Umbilical cord (tissue), 1 donor: ENCODE measurements at regions not wholly inside any gene's neighbourhood (a gene's known extent, or its start where the extent isn't known, plus 50 kb on each side); places are given as distances from the start of the nearest gene placed in this dataset.

Source experiments
- DNase-seq: peaks from one replicate; pipeline ENCODE4 v3.0.0-alpha.2; 2015; ENCODE audit warnings: low spot score

DNA sequence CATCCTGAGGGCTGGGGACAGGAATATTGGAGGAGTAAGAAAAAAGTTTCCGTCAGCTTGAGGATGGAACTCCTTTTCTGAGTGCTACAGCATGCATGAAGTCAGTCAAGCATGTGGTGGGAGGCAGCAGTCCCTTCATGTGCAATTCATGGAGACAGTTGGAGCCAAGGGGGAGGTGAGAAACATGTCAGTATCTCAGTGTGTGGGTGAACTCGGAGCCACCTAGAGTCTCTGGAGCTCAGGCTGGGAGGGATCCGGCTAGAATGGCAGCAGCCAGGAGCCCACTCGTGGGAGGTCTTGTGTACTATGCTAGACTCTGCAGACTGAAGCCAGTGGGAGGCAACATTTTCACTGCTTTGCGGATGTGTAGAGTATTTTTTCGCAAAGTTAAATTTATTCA is 60.3 kb downstream of the AVPR1A start:
- no peak for DNase-seq

DNA sequence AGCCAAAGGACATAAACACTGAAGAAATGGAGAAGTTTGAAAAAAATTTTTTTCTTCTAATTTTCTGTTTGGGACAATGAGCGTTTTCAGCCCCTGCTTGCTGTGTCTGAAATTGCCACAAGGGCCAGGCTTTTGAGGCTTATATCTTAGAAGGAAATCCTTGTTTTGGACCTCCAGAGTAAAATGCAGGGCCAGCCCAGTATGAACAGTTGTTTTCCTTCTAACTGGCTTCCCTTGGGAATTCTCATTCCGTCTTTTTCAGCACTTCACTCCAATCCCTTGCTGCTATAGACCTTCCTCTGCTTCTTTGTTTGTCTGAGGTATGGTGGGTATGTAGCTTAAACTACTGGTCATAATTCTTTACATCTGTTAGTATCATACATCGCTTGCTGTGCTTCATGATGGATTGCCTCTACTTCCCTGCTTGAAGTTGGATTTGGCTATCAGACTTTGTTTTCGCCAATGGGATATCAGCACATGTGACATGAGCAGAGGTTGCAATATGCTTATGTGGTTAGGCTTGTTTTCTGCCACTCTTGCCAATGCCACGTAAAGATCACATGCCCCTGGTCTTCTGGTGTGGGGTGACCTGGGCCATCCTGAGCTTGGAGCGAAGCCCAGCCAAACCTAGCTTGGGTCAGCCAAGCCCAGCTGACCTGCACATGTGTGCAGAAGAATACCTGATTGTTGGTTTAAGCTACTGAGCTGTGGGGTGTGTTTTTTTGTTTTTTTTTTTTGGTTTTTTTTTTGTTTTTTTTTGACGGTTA is 64.7 kb downstream of the AVPR1A start:
- no peak for DNase-seq

DNA sequence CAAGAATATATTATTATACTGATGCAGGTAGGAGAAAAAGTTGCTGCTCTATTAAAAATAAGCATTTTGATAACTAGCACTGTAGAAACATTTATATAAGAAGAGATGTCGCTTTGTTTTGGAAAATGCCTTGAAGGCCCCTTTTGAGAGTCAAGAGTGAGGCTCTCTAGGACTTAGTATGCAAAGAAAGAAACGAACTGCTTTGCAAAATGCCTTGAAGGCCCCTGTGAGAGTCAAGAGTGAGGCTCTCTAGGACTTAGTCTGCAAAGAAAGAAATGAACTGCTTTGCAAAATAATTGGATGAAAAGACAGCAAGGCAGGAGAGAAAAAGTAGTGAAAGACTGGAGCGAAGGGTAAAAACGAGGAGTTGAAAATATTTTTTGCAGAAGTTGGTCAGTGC is 65.9 kb downstream of the AVPR1A start:
- no peak for DNase-seq

DNA sequence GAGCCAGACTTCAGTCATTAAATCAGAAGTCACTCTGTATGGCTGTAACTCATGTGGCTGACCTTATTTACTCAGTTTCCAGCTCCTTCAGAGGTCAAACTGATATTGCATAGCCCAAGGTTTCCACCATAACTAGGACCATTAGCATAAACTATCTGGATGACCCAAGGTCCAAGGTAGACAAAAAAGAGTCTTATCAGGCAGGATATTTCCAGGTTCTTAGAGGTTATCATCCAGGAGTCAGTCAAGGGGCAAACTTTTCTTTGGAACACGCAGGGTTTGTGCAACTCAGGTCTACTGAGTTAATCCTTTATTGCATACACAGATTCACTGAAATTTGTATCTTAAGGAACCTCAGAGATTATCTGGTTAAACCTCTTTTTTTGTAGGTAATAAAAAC is 66.5 kb downstream of the AVPR1A start:
- DNase-seq: no peak

DNA sequence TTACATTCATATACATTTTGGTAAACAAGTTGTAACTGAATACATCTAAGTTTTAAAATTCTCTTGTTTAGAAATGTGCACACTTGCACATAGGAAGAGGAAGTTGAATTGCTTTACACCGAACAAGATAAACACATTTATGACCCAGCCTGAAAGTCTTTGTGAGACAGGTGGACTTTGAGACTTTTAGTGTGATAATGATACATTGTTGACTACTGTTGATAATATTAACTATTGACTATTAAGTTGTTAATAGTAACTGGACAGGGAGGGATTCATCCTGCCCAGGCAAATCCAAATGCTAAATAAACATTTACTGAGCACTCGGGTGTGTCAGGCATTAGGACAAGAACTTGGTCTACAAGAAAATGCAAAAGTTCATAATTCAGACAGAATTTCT is 68.0 kb downstream of the AVPR1A start:
- no peak for DNase-seq

DNA sequence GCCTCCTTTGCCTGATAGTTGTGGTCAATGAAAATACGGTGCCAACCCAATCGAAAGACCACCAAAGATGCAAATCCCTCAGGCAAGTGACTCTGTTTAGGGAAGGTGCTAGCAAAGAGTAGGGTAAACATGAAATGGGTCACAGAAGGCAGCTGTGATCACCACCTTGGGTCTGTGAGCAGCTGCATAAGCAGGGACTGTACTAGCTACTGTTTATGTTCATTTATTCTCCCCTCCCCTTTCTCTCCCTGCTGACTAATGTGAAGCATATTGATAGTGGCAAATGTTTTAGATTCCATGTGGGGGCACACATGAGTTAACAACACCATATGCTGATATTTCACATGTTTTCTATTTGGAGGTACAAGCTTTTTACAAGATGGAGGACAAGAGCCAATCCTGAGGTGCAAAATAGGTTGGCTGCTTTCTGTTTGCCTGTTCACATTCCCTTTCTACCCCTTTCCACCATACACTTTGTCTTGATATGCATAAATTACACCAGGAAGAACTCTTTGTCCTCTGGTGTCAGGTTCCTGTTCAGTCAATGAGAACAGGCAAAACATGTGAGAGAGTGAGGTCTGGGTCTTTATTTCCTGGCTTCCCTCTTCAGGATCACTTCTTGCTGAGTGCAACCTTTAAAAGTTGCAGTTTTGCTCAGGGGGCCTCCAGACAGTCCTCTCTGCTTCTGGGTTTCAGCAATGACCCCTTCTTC is 71.1 kb downstream of the AVPR1A start:
- no peak for DNase-seq

DNA sequence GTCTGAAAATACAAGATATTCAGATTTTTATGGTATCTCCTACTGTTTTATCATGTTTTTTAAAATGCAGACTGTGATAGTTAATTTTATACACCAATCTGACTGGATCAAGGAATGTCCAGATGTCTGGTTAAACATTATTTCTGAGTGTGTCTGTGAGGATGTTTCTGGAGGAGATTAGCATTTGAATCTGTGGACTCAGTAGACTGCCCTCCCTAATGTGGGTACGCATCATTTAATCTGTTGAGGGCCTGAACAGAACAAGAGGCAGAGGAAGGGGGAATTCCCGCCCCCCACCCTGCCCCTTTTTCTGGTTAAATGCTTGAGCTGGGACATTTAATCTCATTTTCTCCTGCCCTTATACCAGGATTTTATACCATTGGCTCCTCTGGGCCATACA is 72.1 kb downstream of the AVPR1A start:
- DNase-seq: no peak

DNA sequence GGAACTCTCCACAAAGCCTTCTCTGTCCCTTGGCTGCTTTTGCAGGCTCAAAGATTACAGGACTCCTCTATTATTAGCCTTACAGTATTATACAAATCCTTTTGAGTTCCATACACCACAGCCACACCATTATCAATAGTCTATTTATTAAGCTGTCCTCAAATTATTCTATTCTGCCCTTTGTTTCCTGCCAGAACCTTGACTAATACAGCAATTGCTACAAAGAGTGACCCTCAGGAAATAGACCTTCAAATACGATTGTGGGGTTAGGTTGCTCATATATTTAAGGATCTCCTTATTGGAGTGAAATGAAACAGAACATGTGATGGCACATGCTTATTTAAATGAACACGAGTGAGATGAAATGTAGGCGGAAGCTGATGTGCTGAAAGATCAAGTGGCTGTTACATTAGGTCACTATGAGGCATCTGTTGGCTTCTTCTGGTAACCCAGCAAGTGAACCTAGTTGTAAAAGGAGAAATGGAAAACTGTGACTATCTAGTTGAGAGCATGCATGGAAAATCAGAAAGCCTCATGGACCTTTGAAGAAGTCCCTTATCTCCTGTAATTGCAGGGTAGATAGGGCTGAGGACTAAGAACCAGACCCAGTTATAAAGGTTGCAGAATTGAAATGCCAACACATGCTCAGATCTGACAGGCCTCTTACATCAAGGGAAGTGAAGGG is 75.5 kb downstream of the AVPR1A start:
- no peak for DNase-seq

DNA sequence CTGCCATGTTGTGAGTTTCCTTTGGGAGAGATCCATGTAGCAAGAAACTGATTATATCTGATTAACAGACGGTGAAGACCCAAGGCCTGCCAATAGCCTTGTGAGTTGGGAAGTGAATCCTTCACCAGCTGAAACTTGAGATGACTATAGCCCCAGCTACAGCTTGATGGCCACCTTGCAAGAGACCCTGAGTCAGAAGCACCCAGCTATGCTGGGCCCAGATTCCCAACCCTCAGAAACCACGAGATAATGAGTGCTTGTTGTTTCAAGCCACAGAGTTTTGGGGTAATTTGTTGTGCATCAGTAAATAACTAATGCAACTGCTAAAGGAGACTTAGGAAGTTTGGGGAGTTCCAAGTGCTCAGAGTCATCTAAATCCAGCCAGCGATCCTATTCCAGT is 80.3 kb downstream of the AVPR1A start:
- DNase-seq: no peak

DNA sequence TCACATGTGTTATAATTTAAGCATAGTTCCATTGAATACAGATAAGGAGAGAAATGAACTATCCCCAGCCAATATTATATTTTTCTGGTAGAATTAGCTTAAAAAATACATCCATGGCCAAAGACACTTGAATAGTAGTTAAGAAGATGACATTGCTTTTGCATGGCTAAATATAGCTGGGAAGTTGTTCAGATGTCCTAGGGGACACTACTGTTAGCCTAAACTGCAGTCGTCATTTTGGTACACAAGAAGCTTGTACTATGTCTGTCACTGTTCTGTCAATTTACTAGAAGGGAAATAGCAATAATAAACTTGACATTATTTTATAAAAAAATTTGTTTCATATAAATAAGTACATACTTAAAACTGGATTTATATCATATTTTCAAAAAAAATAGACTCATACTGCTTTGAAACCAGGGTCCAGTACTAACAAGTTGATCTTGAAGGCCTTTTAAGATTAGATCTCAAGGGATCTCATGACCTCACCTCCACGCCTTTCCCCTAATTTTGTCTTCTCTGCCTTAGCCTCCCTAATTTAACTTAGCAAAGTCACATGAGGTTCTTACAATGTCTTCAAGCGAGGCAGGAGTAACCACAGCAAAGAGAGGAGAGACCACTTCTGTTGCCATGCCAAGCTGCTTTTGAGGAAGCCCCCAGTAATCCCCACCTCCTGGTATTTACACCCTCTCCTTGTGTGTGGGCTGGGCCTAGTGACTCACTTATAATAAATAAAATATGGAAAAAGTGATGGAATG is 81.0 kb downstream of the AVPR1A start:
- no peak for DNase-seq

DNA sequence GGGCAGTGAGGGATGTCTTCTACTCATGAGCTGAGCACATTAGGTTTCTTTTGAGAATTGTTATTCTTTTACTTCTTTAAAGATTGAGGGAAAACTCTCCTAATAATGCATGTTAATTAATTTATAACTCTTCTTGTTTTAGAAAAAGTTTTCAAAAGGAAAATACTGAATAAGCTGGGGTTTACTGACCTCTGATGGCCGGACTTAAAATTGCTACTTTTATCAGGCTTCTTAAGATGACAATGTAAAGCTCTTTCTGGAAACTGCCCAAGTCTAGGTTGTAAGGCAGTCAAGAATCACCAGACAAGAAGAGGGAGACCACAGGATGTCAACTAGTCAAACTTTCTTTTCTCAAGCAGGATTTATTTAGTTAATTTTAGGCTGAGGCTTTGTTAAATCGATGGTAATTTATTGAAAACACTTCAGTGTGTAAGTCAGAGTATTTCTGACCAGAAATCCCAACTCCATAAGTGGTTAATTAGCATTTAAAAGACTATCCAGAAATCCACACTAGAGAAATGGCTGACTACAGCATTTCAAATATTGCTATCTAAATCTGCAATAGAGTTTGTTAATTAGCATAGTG is 82.1 kb downstream of the AVPR1A start:
- peak; percentile 81 for DNase-seq

DNA sequence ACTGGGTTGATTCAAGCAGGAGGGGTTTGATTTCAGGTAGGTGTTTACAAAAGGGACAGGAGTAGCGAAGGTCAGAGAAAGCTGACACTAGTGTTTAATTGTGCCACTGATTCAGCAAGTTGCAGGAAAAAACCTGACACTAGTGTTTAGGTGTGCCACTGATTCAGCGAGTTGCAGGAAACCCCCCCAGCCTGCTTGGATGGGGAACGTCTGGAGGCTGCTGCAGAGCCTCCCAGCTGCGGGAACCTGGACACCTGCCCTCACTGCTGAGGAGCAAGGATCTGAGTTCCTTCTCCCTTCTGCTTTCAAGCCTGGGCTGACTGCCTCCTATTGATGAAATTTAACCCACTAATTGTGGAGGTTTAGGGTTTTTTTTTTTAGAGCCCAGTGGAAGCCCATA is 84.2 kb downstream of the AVPR1A start:
- no peak for DNase-seq

DNA sequence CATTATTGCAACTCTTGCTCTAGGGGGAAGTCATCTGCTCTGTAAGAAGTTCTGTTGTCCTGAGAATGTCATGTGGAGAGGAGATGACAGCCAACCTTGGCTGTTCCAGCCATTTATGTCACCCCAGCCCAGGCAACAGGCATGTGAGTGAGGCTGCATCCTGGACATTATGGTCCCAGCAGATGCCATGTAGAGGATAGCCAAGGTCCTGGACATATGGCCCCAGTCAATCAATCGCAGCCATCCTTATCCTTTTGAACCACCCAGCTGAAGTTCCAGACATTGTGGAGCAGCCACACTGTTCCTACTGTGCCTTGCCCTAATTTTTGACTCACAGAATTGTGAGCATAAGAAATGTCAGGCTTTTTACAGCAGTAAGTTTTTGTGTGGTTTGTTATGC is 84.9 kb downstream of the AVPR1A start:
- DNase-seq: no peak

DNA sequence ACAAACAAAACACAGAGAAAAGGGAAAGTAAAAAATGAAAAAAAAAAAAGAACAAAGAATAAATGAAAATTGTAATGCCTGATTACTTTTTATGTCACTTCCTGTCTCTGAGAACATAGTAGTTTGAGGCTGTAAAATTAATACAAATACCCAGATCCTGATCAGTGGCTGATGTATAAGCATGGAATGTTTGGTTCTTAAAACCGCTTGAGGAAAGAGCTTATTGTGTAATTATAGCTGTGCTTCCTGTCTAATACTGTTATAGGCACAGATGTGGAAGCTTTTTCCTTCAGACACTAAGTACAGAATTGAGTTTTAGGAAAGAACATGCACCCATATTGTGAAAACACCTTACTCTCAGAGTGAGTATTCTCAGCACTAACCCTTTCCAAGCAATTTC is 86.9 kb downstream of the AVPR1A start:
- peak; percentile 8 for DNase-seq

DNA sequence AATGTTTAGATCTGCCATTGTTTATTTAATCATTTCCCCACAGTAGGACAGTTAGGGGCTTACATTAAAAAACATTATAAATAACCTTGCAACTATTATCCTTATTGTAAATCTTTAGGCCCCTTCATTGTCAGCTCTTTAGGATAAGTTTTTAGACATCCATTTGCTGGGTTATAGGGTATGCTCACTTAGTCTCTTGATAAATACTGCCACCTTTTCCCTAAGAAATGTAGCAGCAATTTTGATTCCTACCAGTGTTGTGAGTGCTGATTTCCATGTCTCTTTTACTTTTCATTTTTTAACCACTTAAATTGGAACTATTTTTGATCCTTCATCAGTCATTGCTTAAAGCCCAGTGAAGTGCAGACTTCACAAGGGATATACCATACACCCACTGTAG is 94.4 kb downstream of the AVPR1A start:
- no peak for DNase-seq

DNA sequence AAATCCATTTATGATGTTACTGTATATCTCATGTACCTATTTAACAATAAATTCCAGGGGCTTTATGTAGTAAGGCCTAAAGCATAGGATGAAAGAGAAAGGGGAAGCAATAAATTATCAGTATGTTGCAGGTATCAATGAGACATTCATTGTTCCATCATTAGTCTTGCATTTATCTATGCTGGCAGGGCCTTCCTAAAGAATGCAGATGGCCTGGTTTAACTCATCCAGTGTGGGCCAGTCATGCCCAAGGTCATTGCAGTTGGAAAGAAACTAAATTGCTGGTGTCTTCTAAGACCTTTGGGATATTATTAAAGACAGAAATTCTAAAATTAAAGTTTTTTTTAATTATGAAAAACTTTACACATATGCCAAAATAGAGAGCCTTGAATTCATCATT is 98.3 kb downstream of the AVPR1A start:
- DNase-seq: no peak

DNA sequence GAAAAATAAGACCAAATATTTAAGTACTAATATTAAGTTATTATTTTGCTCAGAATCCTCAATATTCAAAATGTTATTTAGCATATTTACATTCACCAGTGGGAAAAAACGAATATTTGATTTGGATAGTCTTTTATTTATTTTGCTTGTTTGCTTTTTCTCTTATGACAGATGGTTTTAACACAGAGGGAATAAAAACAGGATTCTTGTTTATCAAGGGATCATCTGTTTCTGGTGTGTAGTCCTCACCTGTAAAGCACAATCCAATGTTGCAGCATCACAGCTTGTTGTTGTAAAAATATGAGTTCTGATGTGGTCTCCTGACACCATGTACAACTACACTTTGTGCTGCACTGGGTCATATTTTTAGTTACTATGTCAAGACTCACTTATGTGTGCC is 103.9 kb downstream of the AVPR1A start:
- no peak for DNase-seq

DNA sequence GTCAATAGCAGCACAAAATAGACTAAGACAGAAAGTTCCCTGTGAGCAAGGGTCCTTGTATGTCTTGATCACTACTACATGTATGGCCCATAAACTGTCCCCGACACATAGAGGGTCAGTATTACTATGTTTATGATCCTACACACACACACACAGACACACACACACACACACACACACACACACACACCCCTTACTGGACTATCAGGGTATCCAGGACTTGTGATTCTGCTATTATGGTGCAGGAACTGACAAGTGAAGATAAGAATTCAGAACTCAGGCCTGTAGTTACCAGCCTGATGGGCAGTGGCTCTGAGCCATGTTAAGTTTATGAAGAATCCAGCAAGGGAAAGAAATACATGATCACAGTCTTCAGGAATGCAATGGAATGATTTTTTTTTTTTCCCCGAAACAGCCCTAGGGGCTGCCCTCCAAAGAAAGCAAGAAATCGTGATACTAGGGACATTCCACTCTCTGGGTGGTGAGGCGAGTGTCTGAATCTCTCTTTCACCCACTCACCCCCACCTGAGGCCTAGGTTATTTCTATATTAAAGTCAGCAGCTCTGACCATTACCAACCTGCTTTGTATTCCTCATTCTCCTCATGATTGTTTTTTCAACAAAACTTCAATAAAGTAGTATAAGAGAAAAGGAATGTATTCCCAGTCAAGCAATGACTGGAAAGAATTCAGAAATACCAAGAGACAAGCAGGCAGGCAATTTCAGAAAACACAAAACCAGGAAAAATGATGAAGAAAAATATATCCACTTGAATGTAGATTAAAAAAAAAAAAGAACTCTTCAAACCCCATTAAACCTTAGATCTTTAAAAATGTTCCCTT is 105.8 kb downstream of the AVPR1A start:
- peak; percentile 15 for DNase-seq

DNA sequence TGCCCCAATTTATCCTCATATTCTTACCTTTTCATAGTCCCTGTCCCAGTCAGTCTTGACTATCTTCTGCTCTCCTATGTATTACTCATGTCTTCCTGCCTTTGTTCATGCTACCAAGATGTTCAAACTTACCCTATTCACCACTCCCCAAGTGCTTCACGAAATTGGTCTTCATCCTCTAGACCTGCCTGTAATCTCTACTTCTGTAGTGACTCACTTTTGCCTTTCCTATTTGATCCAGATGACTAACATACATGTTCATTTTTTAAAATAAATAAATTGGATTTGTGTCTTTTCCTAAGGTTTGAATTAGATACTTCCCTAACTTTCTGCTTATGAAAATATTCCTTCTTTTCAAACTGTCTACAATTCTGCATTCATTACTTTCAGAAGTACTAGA is 107.7 kb upstream of the PPM1H start:
- no peak for DNase-seq

DNA sequence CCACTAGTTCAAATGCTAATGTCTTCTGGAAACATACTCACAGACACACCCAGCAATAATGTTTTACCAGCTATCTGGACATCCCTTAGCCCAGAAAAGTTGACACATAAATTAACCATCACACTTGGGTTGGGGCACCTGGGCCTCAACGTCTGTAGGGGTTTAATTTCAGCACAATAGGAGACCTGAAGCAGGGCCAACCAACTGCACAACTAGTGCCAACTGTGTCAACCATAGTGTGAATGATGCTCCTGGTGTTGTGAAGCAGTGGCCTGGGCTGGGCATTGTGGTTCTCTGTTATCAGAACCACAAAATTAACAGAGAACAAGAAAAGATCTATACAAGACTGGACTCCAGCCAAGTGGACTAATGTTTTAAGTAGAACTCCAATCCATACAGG is 106.7 kb upstream of the PPM1H start:
- DNase-seq: no peak
